ENCODE measurements at regions not wholly inside any gene's neighbourhood (a gene's known extent, or its start where the extent isn't known, plus 50 kb on each side); places are given as distances from the start of the nearest gene placed in this dataset.

DNA sequence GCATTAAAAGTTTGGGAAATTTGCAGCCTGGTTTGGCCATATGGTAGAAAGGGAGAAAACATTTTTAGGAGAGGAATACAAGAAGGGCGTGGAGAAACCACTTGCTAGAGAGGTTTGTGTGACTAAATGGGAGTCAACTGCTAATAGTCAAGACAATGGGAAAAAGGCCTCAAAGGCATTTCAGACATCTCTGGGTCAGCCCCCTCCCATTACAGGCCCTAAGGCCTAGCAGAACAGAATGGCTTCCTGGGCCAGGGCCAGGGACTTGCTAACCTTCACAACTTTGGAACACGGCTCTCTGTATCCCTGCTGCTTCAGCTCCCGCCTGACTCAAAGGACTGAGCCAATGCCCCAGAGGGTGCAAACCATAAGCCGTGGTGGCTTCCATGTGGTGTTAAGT lies 752.3 kb upstream of the ADAMTS5 start:
- in situ Hi-C loops (cut with HindIII; ENCODE audit: low sequenced_read_pairs): no loop called here
- TF ChIP-seq, protein P1, sequence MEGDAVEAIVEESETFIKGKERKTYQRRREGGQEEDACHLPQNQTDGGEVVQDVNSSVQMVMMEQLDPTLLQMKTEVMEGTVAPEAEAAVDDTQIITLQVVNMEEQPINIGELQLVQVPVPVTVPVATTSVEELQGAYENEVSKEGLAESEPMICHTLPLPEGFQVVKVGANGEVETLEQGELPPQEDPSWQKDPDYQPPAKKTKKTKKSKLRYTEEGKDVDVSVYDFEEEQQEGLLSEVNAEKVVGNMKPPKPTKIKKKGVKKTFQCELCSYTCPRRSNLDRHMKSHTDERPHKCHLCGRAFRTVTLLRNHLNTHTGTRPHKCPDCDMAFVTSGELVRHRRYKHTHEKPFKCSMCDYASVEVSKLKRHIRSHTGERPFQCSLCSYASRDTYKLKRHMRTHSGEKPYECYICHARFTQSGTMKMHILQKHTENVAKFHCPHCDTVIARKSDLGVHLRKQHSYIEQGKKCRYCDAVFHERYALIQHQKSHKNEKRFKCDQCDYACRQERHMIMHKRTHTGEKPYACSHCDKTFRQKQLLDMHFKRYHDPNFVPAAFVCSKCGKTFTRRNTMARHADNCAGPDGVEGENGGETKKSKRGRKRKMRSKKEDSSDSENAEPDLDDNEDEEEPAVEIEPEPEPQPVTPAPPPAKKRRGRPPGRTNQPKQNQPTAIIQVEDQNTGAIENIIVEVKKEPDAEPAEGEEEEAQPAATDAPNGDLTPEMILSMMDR (IDR thresholded peaks at IDR 0.05; ENCODE audit: low read depth, low read length, missing control alignments): no peak
- no peak for DNase-seq (ENCODE audit: low read depth)
- H3K4me3 ChIP-seq (ENCODE audit: low read depth, low read length): no peak overlapping the region

DNA sequence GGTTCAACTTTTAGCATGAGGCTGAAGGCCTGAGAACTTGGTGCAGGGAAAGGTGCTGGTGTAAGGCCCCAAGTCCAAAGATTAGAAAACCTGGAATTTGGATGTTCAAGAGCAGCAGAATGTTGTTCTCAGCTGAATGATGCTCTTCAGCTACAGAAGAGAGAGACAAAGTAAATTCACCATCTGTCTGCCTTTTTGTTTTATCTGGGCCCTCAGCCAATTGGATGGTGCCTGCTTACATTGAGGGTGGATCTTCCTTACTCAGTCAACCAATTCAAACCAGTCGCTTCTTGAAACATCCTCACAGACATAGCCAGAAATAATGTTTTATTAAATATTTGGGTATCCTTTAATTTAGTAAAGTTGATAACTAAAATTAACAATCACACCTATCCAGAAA lies 748.2 kb upstream of the ADAMTS5 start:
- in situ Hi-C loops (cut with HindIII; ENCODE audit: low sequenced_read_pairs): no loop called here
- no peak overlapping the region for H3K4me3 ChIP-seq (ENCODE audit: low read depth, low read length)
- no peak for DNase-seq (ENCODE audit: low read depth)
- TF ChIP-seq, protein P1 (IDR thresholded peaks at IDR 0.05; ENCODE audit: low read depth, low read length, missing control alignments): no peak

DNA sequence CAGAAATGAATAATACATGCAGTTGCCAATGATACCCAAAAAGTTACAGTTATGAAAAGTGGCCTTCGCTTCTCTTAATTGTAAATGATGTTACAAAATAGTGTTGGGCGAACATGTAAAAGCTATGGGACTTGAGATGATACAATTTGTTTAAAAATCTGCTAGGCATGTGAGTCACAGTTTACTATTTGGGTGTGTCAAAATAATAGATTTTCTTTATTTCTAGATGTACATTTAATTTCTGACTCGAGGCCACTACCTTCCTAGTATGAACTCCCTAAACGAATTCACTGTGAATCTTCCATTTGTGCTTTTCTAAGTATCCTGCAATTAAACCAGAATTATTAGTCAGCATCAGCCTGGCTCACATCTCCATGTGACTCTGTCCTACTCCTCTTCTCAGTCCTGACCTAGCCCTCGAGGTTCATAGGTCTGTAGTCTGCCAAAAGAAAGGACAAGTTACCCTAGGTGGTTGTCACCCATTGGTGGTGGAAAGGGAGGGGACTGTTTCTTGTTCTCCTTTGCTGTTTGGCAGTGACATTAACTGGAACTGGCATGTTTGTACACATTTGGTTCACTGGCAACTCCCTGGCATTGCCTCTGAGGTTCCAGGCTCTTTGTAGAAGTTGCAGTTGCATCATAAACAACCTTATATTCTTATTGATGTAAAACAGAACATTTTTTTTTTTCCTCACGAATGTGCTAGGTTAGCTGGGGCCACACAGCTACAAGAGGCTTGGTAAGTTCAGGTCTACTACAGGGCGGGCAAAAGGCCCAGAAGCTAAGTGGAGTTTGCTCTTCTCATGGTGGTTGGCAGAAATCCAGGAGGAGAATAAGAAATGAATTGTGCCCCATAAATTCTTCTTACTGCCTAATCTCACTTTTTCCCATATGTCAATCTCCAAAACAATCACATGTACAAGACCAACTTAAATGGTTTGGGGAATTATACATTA lies 746.5 kb upstream of the ADAMTS5 start:
- H3K4me3 ChIP-seq (ENCODE audit: low read depth, low read length): no peak overlapping the region
- no peak for DNase-seq (ENCODE audit: low read depth)
- TF ChIP-seq, protein P1 (IDR thresholded peaks at IDR 0.05; ENCODE audit: low read depth, low read length, missing control alignments): no peak
- in situ Hi-C loops (cut with HindIII; ENCODE audit: low sequenced_read_pairs): no loop called here

DNA sequence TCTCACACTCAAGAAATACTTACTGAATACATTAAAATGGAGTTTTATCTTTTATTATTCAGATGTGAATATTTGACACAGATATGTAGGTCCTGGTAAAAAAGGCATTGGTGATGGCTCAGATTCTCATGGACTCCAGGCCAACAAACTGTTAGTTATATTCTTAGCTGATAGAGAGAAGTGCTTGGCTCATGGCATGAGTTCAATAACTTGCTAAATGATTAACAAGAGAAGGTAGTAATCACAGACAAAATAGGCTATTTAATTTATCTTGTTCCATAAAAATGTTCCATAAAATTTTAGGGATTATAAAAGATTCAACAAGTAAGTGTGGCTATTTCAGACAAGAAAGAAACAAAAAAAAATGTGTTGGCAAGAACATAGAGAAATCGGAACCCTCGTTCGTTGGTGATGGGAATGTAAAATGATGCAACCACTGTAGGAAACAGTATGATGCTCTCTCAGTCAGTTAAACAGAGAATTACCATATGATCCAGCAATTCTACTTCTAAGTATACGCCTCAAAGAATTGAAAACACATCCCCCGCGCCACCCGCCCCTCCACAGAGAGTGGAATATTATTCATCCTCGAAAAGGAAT lies 737.8 kb upstream of the ADAMTS5 start:
- in situ Hi-C loops (cut with HindIII; ENCODE audit: low sequenced_read_pairs): no loop called here
- DNase-seq (ENCODE audit: low read depth): no peak
- TF ChIP-seq, protein P1 (IDR thresholded peaks at IDR 0.05; ENCODE audit: low read depth, low read length, missing control alignments): no peak
- H3K4me3 ChIP-seq (ENCODE audit: low read depth, low read length): no peak overlapping the region

DNA sequence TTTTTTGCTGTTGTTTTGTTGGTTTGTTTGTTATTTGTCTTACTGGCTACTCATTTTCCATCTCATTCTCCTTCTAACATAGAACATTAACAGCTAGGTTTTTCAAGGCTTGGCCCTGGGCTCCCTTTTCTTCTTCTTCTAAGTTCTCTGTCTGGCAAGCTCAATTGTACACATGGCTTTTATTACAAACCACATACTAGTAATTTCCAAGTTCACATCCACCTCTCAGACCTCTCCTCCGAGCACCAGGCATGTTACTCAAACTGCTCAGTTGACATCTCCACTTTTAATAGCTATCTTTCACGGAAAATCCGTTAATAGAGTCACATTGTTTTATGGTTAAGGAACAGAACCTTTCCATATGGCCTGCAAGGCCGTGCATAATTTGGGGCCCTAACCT lies 736.9 kb upstream of the ADAMTS5 start:
- no peak for DNase-seq (ENCODE audit: low read depth)
- H3K4me3 ChIP-seq (ENCODE audit: low read depth, low read length): no peak overlapping the region
- in situ Hi-C loops (cut with HindIII; ENCODE audit: low sequenced_read_pairs): no loop called here
- TF ChIP-seq, protein P1 (IDR thresholded peaks at IDR 0.05; ENCODE audit: low read depth, low read length, missing control alignments): no peak

DNA sequence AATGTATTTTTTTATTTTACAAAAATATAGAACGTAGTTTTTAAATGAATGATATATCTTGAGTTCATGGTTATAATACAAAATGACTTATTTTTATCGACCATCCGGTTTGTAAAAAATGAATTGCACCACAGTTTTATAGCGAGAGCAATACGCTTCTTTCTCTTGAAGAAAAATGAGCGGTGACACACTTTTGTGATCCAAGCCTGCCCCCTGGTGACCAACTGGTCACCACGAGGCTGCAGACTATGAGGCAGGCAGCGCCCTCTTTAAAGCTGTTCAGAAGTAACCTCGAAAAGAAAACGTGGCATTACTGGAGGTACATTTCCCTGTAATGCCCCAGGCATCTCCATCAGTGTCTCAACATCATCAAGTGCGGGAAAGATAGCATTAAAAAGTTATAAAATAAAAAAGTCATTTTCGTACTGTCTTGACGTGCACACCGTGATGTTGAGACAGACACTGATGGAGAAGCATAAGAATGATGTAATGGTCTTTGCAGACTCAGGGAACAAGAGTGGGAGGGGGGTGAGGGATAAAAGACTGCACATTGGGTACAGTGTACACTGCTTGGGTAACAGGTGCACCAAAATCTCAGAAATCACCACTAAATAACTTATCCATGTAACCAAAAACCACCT lies 734.2 kb upstream of the ADAMTS5 start:
- TF ChIP-seq, protein P1 (IDR thresholded peaks at IDR 0.05; ENCODE audit: low read depth, low read length, missing control alignments): peak; percentile 84
- no peak overlapping the region for H3K4me3 ChIP-seq (ENCODE audit: low read depth, low read length)
- in situ Hi-C loops (cut with HindIII; ENCODE audit: low sequenced_read_pairs): no loop called here
- peak; percentile 79 for DNase-seq (ENCODE audit: low read depth)

All from astrocyte of the cerebellum (primary cell).